Stomach (tissue), 4 donors: ENCODE measurements at regions not wholly inside any gene's neighbourhood (a gene's known extent, or its start where the extent isn't known, plus 50 kb on each side); places are given as distances from the start of the nearest gene placed in this dataset.

Experiments used
- CTCF ChIP-seq, 7 experiments: fragments of 450-650 bp in 4 of 7; fragments of 200-600 bp in 3 of 7; sonication (generic) in 3 of 7; IDR thresholded peaks; one replicate each; pipeline ENCODE4 v1.5.1; 2016 to 2019; ENCODE audit warnings: antibody characterized with exemption in 7 of 7, control low read depth in 2 of 7, mild to moderate bottlenecking in 1 of 7
- EP300 ChIP-seq: sonication (generic); formaldehyde crosslinking; IDR thresholded peaks from one replicate; pipeline ENCODE4 v1.6.1; 2017; ENCODE audit warnings: antibody characterized with exemption
- POLR2AphosphoS5 ChIP-seq, 3 donors: sonication (generic); formaldehyde crosslinking; IDR thresholded peaks; one replicate each; pipeline ENCODE4 v1.6.1; 2016; ENCODE audit warnings: antibody characterized with exemption in 3 of 3

DNA sequence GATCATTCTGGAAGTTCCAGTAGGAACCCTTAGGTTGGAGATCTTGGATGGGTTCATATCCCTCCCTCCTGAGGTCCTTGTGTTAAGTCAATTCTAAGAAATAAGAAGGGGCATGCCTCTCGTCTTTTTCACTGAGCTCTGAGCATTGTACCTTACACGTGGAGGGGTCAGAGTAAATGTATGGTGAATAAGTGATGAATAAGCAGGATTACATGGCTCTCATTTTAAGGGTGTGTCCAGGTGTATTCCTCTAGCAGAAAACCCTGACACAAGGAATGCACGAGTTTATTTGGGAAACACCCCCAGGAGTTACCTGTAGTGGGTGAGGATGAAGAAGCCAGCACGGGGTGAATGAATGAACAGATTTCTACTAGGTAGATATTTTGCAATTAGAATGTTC, 400.2 kb downstream of the KIF16B start:
- TF ChIP-seq POLR2AphosphoS5 (IDR thresholded peaks at IDR 0.05) (no peak), EP300 (no peak), CTCF (IDR thresholded peaks at IDR 0.05) (no peak)
